ENCODE measurements at regions not wholly inside any gene's neighbourhood (a gene's known extent, or its start where the extent isn't known, plus 50 kb on each side); places are given as distances from the start of the nearest gene placed in this dataset.

GRCh38 chr13:85316506-85317025, 482.7 kb downstream of the SLITRK6 start:
- in situ Hi-C loops (cut with MboI; ENCODE audit: low sequenced_read_pairs): no loop called here

DNA sequence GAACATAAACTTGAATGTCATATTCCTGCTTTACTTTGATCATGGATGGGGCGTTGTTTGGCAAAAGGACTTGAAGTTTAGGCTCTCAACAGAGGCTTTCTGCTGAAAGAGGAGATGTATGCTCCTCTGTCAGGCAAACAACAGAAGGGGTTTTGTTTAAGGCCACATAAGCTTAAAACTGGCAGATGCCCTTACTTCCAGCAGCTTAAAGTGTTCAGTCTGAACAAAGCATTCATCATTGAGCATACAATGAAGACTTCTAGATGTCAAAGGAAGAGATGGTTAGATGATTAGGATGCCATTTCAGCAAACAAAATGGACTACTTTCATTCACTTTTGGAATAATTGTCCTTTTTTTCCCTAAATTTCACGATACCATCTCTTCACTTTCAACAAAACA, 484.5 kb downstream of the SLITRK6 start:
- in situ Hi-C loops (cut with MboI; ENCODE audit: low sequenced_read_pairs): no loop called here

GRCh38 chr13:85313761-85314503, 485.3 kb downstream of the SLITRK6 start:
- in situ Hi-C loops (cut with MboI; ENCODE audit: low sequenced_read_pairs): no loop called here

DNA sequence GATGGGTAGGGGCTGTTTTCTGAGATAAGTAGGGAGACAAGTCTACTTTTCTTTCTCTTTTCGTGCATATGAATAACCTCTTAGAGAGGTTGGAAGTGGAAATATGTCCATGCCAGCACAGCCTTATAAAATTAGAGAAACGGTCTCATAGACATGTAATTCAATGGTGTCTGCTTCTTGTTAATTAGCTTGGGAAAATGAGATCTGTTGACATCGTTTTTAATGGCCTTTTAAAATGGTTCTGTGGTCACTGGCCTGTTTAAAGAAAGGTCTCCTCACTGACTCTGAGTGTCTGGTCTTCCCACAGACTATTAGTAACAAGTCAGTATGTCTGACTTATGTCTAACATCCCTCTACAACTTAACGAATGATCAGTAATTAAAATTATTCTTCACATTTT, 487.1 kb downstream of the SLITRK6 start:
- in situ Hi-C loops (cut with MboI; ENCODE audit: low sequenced_read_pairs): no loop called here

- in situ Hi-C loops (cut with MboI; ENCODE audit: low sequenced_read_pairs): no loop called here
Measured at GRCh38 chr13:85303630-85304029, 495.6 kb downstream of the SLITRK6 start.

DNA sequence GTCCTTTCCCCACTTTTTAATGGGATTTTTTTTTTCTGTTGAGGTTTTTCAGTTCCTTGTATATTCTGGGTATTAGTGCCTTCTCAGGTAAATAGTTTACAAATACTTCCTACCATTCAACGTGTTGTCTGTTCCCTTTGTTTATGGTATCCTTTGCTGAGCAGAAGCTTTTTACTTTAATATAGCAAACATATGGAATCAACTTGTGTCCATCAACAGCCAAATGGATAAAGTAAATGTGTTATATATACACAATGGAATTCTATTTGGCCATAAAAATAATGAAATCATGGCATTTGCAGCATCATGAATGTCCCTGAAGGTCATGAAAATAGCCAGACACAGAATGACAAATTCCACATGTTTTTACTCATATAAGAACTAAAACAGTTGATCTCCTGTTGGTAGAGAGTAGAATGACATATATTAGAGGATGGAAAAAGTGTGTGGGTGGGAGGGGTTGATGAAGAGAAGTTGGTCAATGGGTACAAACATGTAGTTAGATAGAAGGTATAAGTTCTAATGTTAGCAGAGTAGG, 500.8 kb downstream of the SLITRK6 start:
- in situ Hi-C loops (cut with MboI; ENCODE audit: low sequenced_read_pairs): no loop called here

DNA sequence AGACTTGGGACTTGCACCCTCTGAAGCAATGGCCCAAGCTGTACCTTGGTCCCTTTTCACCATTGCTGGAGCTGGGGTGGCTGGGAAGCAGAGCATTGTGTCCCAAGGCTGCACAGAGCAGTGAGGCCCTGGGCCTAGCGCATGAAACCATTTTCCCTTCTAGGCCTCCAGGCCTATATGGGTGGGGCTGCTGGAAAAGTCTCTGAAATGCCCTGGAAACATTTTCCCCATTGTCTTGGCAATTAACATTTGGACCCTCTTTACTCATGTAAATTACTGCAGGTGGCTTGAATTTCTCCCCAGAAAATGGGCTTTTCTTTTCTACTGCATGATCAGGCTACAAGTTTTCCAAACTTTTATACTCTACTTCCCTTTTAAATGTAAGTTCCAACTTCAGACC, 510.5 kb downstream of the SLITRK6 start:
- in situ Hi-C loops (cut with MboI; ENCODE audit: low sequenced_read_pairs): no loop called here

GRCh38 chr13:85287528-85287927, 511.7 kb downstream of the SLITRK6 start:
- in situ Hi-C loops (cut with MboI; ENCODE audit: low sequenced_read_pairs): no loop called here

GRCh38 chr13:85286081-85286480, 513.1 kb downstream of the SLITRK6 start:
- in situ Hi-C loops (cut with MboI; ENCODE audit: low sequenced_read_pairs): no loop called here

GRCh38 chr13:85284349-85284748, 514.9 kb downstream of the SLITRK6 start:
- in situ Hi-C loops (cut with MboI; ENCODE audit: low sequenced_read_pairs): no loop called here

- in situ Hi-C loops (cut with MboI; ENCODE audit: low sequenced_read_pairs): no loop called here
Measured at GRCh38 chr13:85283408-85283807, 515.8 kb downstream of the SLITRK6 start.

GRCh38 chr13:85282876-85283275, 516.3 kb downstream of the SLITRK6 start:
- in situ Hi-C loops (cut with MboI; ENCODE audit: low sequenced_read_pairs): no loop called here

DNA sequence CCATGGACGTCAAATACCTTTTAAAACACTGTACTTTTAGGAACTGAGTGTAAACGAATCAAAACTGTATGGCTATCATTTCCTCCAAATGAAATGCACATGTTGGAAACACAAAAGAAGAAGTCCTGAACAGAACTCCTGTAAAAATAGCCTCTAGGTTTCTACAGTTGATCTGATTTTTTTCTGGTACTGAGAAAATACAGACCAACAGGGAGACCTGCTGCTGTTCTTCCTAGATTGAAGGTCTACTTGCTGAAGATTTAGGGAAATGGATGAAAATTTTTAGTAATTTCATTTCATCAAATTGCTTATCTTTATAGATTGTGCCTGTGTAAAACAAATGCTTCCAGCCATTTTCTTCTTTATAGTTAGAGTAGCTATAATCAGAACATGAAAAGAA, 520.4 kb downstream of the SLITRK6 start:
- in situ Hi-C loops (cut with MboI; ENCODE audit: low sequenced_read_pairs): no loop called here

DNA sequence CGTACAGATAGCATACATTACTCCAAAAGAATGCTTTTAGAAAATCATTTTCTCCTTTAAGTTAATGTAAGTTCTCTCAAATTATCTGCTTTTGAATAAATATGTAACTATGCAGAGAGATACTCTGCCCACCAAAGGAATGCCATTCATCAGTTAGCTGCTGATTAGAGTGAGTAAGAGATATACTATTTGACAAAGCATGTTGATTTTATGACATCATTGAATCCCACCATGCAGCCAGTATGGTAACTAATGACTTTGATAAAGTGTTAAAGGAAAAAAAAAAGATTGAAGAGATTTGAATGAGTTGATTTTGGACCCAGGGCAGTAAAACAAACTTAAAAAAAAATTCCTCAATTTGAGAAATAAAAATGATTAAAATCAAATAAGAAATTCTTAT, 521.5 kb downstream of the SLITRK6 start:
- in situ Hi-C loops (cut with MboI; ENCODE audit: low sequenced_read_pairs): no loop called here

GRCh38 chr13:85266771-85267170, 532.4 kb downstream of the SLITRK6 start:
- in situ Hi-C loops (cut with MboI; ENCODE audit: low sequenced_read_pairs): no loop called here

DNA sequence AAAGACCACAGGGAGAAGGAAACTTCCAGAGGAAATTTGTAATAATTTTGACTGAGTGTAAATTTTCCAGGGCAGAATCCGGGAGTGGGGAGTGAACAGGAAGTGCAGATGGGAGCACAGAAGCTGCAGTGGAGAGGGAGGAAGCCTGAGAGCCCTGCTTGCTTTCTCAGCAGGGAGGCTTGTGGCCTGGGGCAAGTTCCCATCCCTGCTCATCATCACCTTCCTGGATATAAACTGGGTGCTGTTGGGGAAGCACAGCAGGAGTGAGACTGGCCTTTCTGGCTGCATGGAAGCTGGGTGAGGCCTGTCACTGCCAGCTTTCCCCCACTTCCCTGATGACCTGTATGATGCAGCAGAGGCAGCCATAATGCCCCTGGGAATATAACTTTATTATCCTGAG, 532.9 kb downstream of the SLITRK6 start:
- in situ Hi-C loops (cut with MboI; ENCODE audit: low sequenced_read_pairs): no loop called here

GRCh38 chr13:85265296-85265695, 533.9 kb downstream of the SLITRK6 start:
- in situ Hi-C loops (cut with MboI; ENCODE audit: low sequenced_read_pairs): no loop called here

DNA sequence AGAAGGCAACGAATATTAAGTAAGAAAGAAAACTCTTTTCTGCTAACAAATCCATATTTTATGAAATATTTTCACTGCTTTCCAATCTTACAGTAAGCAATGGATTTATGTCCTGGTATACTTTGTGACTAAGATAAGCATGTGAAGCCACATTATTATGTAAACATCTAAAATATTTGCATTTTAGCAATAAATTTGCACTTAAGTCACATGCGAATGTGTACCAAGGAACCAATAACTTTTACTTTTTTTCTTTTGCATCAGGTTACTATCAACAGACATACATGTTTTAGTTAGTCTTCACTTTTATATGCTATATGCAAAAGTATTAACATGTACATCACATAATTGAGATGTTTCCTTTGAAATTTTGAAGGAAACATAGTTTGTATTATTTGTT, 536.7 kb downstream of the SLITRK6 start:
- in situ Hi-C loops (cut with MboI; ENCODE audit: low sequenced_read_pairs): no loop called here

DNA sequence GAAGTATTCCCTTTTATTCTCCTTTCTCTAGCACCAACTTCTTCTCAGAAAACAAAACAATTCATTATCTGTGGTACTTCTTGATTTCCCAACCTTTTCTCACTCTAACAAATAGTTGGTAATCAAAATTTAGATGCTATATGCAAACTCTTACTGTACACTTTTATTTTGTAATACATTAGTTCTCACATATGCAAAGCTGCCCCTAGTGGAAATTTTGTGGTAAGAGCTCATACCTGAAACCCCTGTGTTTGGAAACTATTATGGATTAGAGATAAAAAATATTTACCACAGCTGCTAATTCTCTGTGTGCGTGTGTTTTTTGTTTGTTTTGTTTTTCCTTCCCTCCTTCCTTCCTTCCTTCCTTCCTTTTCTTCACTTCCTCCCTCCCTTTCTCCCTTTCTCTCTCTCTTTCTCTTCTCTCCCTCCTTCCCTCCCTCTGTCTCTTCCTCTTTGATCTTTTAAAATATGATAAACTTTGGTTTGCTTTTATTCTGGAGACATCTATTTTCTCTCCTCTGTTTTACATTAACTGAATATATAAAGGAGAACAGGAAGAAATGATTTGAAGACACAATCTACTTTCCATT, 537.4 kb downstream of the SLITRK6 start:
- in situ Hi-C loops (cut with MboI; ENCODE audit: low sequenced_read_pairs): no loop called here

GRCh38 chr13:85260896-85261295, 538.3 kb downstream of the SLITRK6 start:
- in situ Hi-C loops (cut with MboI; ENCODE audit: low sequenced_read_pairs): no loop called here

DNA sequence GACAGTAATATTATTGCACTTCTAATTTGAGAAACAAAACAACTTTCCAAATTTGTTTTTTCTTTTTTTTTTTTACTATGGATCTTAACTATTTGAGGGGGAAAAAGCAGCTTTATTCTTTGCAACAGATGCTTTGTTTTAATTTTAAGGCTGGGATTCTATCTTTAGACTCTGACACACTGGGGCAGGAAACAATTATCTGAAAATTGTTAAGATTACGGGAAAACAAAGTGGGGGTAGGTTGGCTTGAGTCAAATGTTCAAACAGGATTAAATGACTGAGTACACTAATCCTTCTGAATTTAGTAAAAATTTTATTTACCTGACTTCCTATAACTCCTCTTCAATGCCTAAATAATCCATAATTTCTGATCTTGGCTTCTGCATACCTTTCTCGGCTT, 543.2 kb downstream of the SLITRK6 start:
- in situ Hi-C loops (cut with MboI; ENCODE audit: low sequenced_read_pairs): no loop called here

DNA sequence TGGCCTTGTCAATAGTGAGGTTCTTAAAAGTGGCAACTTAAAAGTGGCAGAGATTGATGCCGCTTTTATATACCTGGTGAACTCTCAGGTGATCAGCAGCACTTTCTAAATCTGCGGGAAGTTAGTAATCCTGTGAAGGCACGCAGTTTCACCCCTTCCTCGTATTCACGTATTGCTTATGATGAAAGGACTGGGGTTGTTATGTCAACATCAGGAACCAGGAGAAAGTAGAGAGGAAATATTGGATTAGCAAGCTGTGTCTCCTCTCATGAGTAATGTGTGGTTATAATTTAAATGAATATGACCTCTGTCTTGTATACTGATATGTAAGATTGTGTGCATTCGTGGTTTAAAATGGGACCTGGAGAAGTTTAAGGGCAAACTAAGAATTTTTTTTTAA, 544.6 kb downstream of the SLITRK6 start:
- in situ Hi-C loops (cut with MboI; ENCODE audit: low sequenced_read_pairs): no loop called here
